ENCODE measurements at regions not wholly inside any gene's neighbourhood (a gene's known extent, or its start where the extent isn't known, plus 50 kb on each side); places are given as distances from the start of the nearest gene placed in this dataset.

DNA sequence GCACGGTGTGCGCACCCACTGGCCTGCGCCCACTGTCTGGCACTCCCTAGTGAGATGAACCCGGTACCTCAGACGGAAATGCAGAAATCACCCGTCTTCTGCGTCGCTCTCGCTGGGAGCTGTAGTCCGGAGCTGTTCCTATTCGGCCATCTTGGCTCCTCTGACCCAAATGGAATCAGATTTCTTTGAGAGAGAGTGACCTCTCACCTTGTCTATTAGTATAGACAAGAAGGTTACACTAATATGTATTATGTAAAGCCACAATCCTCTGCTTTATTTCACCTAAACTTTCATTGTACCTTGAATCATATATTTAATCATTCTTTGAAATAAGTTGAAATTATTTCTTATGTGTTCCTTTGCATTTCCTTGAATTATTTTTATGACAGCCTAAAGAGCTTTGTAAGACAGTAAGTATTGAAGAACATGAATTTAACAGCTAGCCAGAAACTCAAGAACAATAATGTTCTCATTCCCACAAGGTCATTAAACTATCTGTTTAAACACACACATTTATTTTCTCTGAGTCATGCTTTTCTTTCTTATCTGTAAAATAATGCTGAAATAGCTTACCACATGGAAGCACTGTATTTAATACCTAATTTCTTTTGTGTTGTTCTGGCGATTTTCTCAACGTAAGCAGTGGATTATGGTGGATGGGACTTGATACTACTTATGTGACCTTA, 91.8 kb upstream of the DMRTA1 start:
- peaks cover 14% of the 10 kb centered on the region for H3K9me3 Mint-ChIP-seq
- no peak for DNase-seq (ENCODE audit: low spot score)
- no peaks in the 10 kb centered on the region for H3K4me1 Mint-ChIP-seq (ENCODE audit: low read depth in 2 of 2)
- no peak for ATAC-seq
- H3K4me3 Mint-ChIP-seq: no peak overlapping the region
- H3K27ac Mint-ChIP-seq: no peak overlapping the region
- no peaks in the 10 kb centered on the region for H3K27me3 Mint-ChIP-seq
- H3K36me3 Mint-ChIP-seq: no peaks in the 10 kb centered on the region

DNA sequence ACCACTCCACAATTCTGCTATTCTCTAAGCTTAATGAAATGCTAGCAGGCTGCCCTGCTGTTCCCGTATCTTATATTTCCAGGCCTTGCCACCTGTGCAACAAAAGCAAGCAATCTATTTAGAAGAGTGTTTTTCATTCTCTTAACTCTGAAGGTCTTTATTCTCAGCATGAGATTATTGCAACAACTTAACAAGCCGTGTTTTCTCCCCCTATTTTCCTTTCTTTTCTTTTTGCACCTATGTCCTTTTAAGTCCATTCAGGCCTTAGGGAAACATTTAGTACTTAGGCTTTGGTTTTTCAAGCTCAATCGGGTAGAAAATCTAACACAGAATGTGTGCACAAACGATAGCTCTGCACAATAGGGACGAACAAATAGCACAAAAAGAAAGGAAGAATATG, 89.6 kb upstream of the DMRTA1 start:
- Mint-ChIP-seq H3K27ac (no peak overlapping the region), H3K27me3 (no peaks in the 10 kb centered on the region), H3K4me1 (ENCODE audit: low read depth in 2 of 2) (no peaks in the 10 kb centered on the region), H3K9me3 (peaks cover 14% of the 10 kb centered on the region), H3K36me3 (no peaks in the 10 kb centered on the region), H3K4me3 (no peak overlapping the region)
- no peak for ATAC-seq
- DNase-seq (ENCODE audit: low spot score): no peak

DNA sequence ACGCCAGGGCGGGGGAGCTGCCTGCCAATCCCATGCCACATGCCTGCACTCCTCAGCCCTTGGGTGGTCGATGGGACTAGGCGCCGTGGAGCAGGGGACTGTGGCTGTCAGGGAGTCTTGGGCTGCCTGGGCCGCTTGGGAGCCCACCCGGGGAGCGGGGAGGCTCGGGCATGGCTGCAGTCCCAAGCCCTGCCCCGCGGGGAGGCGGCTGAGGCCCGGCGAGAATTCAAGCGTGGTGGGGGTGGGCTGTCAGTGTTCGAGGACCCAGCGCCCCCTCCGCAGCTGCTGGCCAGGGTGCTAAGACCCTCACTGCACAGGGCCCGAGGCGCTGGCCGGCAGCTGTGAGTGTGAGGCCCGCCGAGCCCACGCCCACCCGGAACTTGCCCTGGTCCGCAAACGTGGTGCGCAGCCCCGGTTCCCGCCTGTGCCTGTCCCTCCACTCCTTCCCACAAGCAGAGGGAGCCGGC, 83.2 kb upstream of the DMRTA1 start:
- peaks cover 10% of the 10 kb centered on the region for H3K9me3 Mint-ChIP-seq
- no peak overlapping the region for H3K27ac Mint-ChIP-seq
- H3K27me3 Mint-ChIP-seq: no peaks in the 10 kb centered on the region
- no peaks in the 10 kb centered on the region for H3K4me1 Mint-ChIP-seq (ENCODE audit: low read depth in 2 of 2)
- peaks cover 6% of the 10 kb centered on the region for H3K36me3 Mint-ChIP-seq
- DNase-seq (ENCODE audit: low spot score): no peak
- H3K4me3 Mint-ChIP-seq: no peak overlapping the region
- no peak for ATAC-seq

GRCh38 chr9:22373636-22374035, 73.0 kb upstream of the DMRTA1 start:
- ATAC-seq: no peak

DNA sequence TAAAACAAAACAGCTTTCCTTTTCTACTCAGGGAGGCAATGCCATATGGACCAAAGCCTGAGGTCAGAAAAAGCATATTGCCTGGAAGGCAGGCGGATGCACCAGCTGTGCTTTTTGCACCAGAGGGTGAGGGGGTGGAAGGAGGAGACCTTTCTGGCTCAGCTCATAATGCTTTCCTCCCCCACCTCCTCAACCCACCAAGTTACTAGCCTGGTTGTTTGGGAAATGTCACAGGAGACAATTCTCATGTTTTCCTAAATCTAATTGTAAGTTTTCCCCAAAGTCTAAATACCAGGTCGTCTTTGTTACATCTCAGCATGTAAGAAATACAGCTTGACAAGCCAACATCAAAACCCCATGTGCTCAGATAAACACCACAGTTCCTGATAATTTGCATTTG, 72.6 kb upstream of the DMRTA1 start:
- H3K27ac Mint-ChIP-seq: no peak overlapping the region
- H3K9me3 Mint-ChIP-seq: peaks cover 18% of the 10 kb centered on the region
- DNase-seq (ENCODE audit: low spot score): no peak

More at GRCh38 chr9:22373636-22374035, 73.0 kb upstream of the DMRTA1 start:
- peaks cover 20% of the 10 kb centered on the region for H3K9me3 Mint-ChIP-seq
- H3K27ac Mint-ChIP-seq: no peak overlapping the region
- H3K4me3 Mint-ChIP-seq: no peak overlapping the region
- H3K36me3 Mint-ChIP-seq: no peaks in the 10 kb centered on the region
- H3K27me3 Mint-ChIP-seq: no peaks in the 10 kb centered on the region
- H3K4me1 Mint-ChIP-seq (ENCODE audit: low read depth in 2 of 2): no peaks in the 10 kb centered on the region
- DNase-seq (ENCODE audit: low spot score): no peak

DNA sequence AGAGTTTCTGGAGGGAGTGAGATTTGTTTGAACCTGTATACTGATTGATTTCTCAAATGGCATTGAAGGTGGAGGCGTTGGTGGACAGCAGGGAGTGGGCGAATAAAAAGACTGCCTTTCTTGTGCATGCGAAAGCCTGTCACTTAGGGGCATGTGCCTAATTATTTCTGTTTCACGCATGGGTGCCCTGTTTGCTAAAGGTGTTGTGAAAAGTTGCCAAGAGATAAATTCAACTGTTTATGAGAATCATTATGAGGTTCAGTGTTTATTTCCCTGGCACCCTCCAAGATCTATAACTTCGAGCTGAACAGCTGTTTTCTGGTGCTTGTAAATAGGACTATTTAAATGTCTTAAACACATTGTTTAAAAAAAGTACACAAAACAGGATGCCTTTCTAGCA, 67.4 kb upstream of the DMRTA1 start:
- ATAC-seq: no peak
- Mint-ChIP-seq H3K36me3 (no peaks in the 10 kb centered on the region), H3K9me3 (no peaks in the 10 kb centered on the region), H3K27ac (no peak overlapping the region), H3K27me3 (no peaks in the 10 kb centered on the region), H3K4me1 (ENCODE audit: low read depth in 2 of 2) (no peaks in the 10 kb centered on the region), H3K4me3 (no peak overlapping the region)
- DNase-seq (ENCODE audit: low spot score): no peak

More for the DNA sequence above, 72.6 kb upstream of the DMRTA1 start:
- no peak for ATAC-seq
- Mint-ChIP-seq H3K4me3 (no peak overlapping the region), H3K27me3 (no peaks in the 10 kb centered on the region), H3K4me1 (ENCODE audit: low read depth in 2 of 2) (no peaks in the 10 kb centered on the region), H3K36me3 (no peaks in the 10 kb centered on the region)

GRCh38 chr9:22381170-22381569, 65.5 kb upstream of the DMRTA1 start:
- H3K4me3 Mint-ChIP-seq: no peak overlapping the region
- no peak for ATAC-seq
- peaks cover 5% of the 10 kb centered on the region for H3K9me3 Mint-ChIP-seq
- H3K4me1 Mint-ChIP-seq (ENCODE audit: low read depth in 2 of 2): no peaks in the 10 kb centered on the region
- no peak for DNase-seq (ENCODE audit: low spot score)
- H3K27me3 Mint-ChIP-seq: no peaks in the 10 kb centered on the region
- H3K36me3 Mint-ChIP-seq: no peaks in the 10 kb centered on the region
- H3K27ac Mint-ChIP-seq: no peak overlapping the region

DNA sequence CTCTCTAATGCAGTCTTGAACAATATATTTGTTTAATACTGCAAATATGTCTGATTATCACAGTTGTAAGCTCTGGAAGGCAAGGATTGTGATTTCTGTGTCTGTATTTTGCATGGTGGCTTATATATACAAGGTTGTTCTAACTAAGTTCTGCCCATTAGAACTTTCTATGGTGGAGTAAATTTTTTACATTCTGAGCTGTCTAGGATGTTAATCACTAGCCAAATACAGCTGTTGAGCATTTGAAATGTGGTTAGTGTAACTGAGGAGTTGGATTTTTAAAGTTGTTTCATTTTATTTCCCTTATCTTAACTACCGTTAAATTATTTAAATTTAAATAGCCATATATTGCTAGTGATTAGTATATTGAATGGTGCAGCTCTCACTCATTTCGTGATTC, 64.3 kb upstream of the DMRTA1 start:
- H3K27ac Mint-ChIP-seq: no peak overlapping the region
- no peaks in the 10 kb centered on the region for H3K4me1 Mint-ChIP-seq (ENCODE audit: low read depth in 2 of 2)
- no peak overlapping the region for H3K4me3 Mint-ChIP-seq
- ATAC-seq (no peak), DNase-seq (ENCODE audit: low spot score) (no peak)
- peaks cover 5% of the 10 kb centered on the region for H3K9me3 Mint-ChIP-seq
- no peaks in the 10 kb centered on the region for H3K27me3 Mint-ChIP-seq
- no peaks in the 10 kb centered on the region for H3K36me3 Mint-ChIP-seq

DNA sequence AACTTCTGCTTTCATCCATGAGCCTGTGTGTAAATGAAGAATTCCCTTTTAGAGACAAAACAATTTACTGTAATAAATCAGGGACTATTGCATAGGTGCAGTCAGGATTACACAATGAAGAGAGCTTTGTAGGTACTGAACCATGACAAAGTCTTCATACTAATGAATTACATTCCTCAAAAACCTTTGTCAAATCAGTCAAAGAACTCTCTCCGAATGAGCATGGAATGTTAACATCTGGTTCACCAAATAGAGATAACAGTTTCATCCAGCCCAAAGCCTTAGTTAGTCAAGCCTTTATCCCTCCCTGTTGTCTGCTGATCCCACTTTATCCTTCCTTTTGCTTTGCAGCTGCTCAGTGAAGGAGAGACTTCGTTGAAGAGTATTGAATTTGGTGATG, 62.9 kb upstream of the DMRTA1 start:
- Mint-ChIP-seq H3K36me3 (no peaks in the 10 kb centered on the region), H3K27ac (no peak overlapping the region), H3K9me3 (peaks cover 5% of the 10 kb centered on the region), H3K27me3 (no peaks in the 10 kb centered on the region), H3K4me1 (ENCODE audit: low read depth in 2 of 2) (no peaks in the 10 kb centered on the region), H3K4me3 (no peak overlapping the region)
- DNase-seq (ENCODE audit: low spot score) (no peak), ATAC-seq (no peak)

- H3K27ac Mint-ChIP-seq: no peak overlapping the region
- DNase-seq (ENCODE audit: low spot score) (no peak), ATAC-seq (no peak)
- H3K36me3 Mint-ChIP-seq: no peaks in the 10 kb centered on the region
- H3K4me3 Mint-ChIP-seq: no peak overlapping the region
- no peaks in the 10 kb centered on the region for H3K27me3 Mint-ChIP-seq
- peaks cover 8% of the 10 kb centered on the region for H3K9me3 Mint-ChIP-seq
- H3K4me1 Mint-ChIP-seq (ENCODE audit: low read depth in 2 of 2): no peaks in the 10 kb centered on the region
Measured at GRCh38 chr9:22389271-22389670, 57.4 kb upstream of the DMRTA1 start.

DNA sequence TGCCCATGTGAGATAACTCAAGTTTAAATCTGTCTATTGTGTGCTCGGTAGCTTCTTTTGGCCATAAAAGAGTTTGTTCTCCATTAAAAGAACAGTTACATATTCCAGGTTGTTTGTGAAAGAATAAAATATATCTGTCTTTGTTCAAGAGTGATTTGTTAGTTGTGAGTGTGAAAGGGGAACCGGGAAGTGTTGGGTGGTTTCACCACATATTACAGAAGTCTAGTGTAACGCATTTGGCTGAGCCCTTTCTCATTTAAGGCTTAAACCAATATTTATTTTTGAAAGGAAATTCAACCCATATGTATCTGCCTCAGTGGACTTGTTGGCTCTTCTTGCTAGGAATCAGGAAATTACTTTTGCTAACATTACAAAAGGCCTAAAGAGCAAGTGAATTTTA, 54.1 kb upstream of the DMRTA1 start:
- Mint-ChIP-seq H3K27me3 (no peaks in the 10 kb centered on the region), H3K9me3 (peaks cover 8% of the 10 kb centered on the region), H3K4me3 (no peak overlapping the region), H3K36me3 (no peaks in the 10 kb centered on the region), H3K27ac (no peak overlapping the region), H3K4me1 (ENCODE audit: low read depth in 2 of 2) (no peaks in the 10 kb centered on the region)
- DNase-seq (ENCODE audit: low spot score) (no peak), ATAC-seq (no peak)

GRCh38 chr9:22395687-22396141, 50.9 kb upstream of the DMRTA1 start:
- Mint-ChIP-seq H3K4me1 (ENCODE audit: low read depth in 2 of 2) (no peaks in the 10 kb centered on the region), H3K9me3 (peaks cover 9% of the 10 kb centered on the region), H3K27me3 (no peaks in the 10 kb centered on the region), H3K4me3 (no peak overlapping the region), H3K27ac (no peak overlapping the region), H3K36me3 (no peaks in the 10 kb centered on the region)
- DNase-seq (ENCODE audit: low spot score) (no peak), ATAC-seq (no peak)
